ENCODE measurements at regions not wholly inside any gene's neighbourhood (a gene's known extent, or its start where the extent isn't known, plus 50 kb on each side); places are given as distances from the start of the nearest gene placed in this dataset.

GRCh38 chr4:186341655-186342054 lies 75.7 kb downstream of the F11 start:
- H3K36me3 ChIP-seq (ENCODE audit: control insufficient read depth, insufficient read depth, low read length) = no peaks in the 10 kb centered on the region
- ChIA-PET CTCF (no interaction called here), POLR2A (no interaction called here)
- Mint-ChIP-seq H3K9me3 (ENCODE audit: unreplicated experiment) (no peaks in the 10 kb centered on the region), H3K27ac (ENCODE audit: unreplicated experiment) (no peak overlapping the region), H3K4me1 (ENCODE audit: low read depth, unreplicated experiment) (no peaks in the 10 kb centered on the region), H3K4me3 (ENCODE audit: unreplicated experiment) (no peak overlapping the region), H3K27me3 (ENCODE audit: insufficient read depth, unreplicated experiment) (peaks cover 3% of the 10 kb centered on the region), H3K36me3 (ENCODE audit: insufficient read depth, unreplicated experiment) (no peaks in the 10 kb centered on the region)
- H3K4me3 ChIP-seq (ENCODE audit: low read depth, low read length) = no peak overlapping the region
- no peak for TF ChIP-seq CTCF (IDR thresholded peaks at IDR 0.05; ENCODE audit: insufficient read depth in 1 of 2, low read depth in 1 of 2, low read length in 1 of 2, severe bottlenecking in 1 of 2, unreplicated experiment in 1 of 2)
- BruUV-seq (replicated peaks) = no TSS peak
- no peak for DNase-seq
- intact Hi-C loops (cut with micrococcal nuclease; ENCODE audit: unreplicated experiment) = no loop called here
- H3K4me1 ChIP-seq = no peaks in the 10 kb centered on the region
- no peaks in the 10 kb centered on the region for H3K27me3 ChIP-seq (replicated peaks; ENCODE audit: control insufficient read depth, insufficient read depth, low read length)
- H3K9me3 ChIP-seq = no peaks in the 10 kb centered on the region

All from Caco-2 (cell line).